Activated T-cell treated with anti-CD3 and anti-CD28 coated beads for 4 hours (primary cell): ENCODE measurements at regions not wholly inside any gene's neighbourhood (a gene's known extent, or its start where the extent isn't known, plus 50 kb on each side); places are given as distances from the start of the nearest gene placed in this dataset.

Source experiments
- DNase-seq: peaks from one replicate; pipeline ENCODE4 v3.0.0-alpha.2; 2020

- no peak for DNase-seq
These were observed 136.1 kb downstream of the PAPOLA start for GRCh38 chr14:96638041-96638855.

- no peak for DNase-seq
These were observed 137.4 kb downstream of the PAPOLA start for GRCh38 chr14:96639550-96639949.

- no peak for DNase-seq
These were observed 146.5 kb downstream of the PAPOLA start for GRCh38 chr14:96648506-96649326.

GRCh38 chr14:96649327-96649601 lies 147.1 kb downstream of the PAPOLA start:
- no peak for DNase-seq

- DNase-seq, result no peak
These were observed 143.6 kb upstream of the VRK1 start for GRCh38 chr14:96653597-96653996.

GRCh38 chr14:96658611-96659010 lies 138.6 kb upstream of the VRK1 start:
- no peak for DNase-seq

GRCh38 chr14:96660123-96660522 lies 137.1 kb upstream of the VRK1 start:
- DNase-seq, result no peak

- no peak for DNase-seq
These were observed 136.5 kb upstream of the VRK1 start for GRCh38 chr14:96660667-96661066.

- DNase-seq, result no peak
These were observed 135.8 kb upstream of the VRK1 start for GRCh38 chr14:96661244-96661969.

- DNase-seq, result no peak
These were observed 134.8 kb upstream of the VRK1 start for GRCh38 chr14:96662116-96662970.

- DNase-seq, result no peak
These were observed 134.1 kb upstream of the VRK1 start for GRCh38 chr14:96663076-96663475.

GRCh38 chr14:96663491-96664067 lies 133.6 kb upstream of the VRK1 start:
- no peak for DNase-seq

- no peak for DNase-seq
These were observed 131.1 kb upstream of the VRK1 start for GRCh38 chr14:96666088-96666487.

- DNase-seq, result no peak
These were observed 126.8 kb upstream of the VRK1 start for GRCh38 chr14:96670391-96670790.

- no peak for DNase-seq
These were observed 126.0 kb upstream of the VRK1 start for GRCh38 chr14:96671218-96671617.

- no peak for DNase-seq
These were observed 123.5 kb upstream of the VRK1 start for GRCh38 chr14:96673706-96674105.

GRCh38 chr14:96674121-96674520 lies 123.1 kb upstream of the VRK1 start:
- no peak for DNase-seq

GRCh38 chr14:96676166-96676565 lies 121.0 kb upstream of the VRK1 start:
- DNase-seq, result no peak

GRCh38 chr14:96681829-96682228 lies 115.4 kb upstream of the VRK1 start:
- DNase-seq, result no peak

- no peak for DNase-seq
These were observed 114.8 kb upstream of the VRK1 start for GRCh38 chr14:96682401-96682800.

- DNase-seq, result no peak
These were observed 113.5 kb upstream of the VRK1 start for GRCh38 chr14:96683562-96684289.

GRCh38 chr14:96686126-96686525 lies 111.1 kb upstream of the VRK1 start:
- DNase-seq, result no peak
